HEK293T (cell line): ENCODE measurements at regions not wholly inside any gene's neighbourhood (a gene's known extent, or its start where the extent isn't known, plus 50 kb on each side); places are given as distances from the start of the nearest gene placed in this dataset.

Source experiments
- ELF4 ChIP-seq: fragments of 450-650 bp; IDR thresholded peaks from 2 replicates; pipeline ENCODE4 v1.6.1; 2017; ENCODE audit warnings: antibody characterized with exemption
- FOXK2 ChIP-seq: fragments of 450-650 bp; IDR thresholded peaks from 2 replicates; pipeline ENCODE4 v1.6.1; 2016; ENCODE audit warnings: mild to moderate bottlenecking
- FOXM1 ChIP-seq: fragments of 450-650 bp; IDR thresholded peaks from 2 replicates; pipeline ENCODE4 v1.6.1; 2017; ENCODE audit warnings: mild to moderate bottlenecking, borderline replicate concordance
- L3MBTL2 ChIP-seq: fragments of 450-650 bp; conservative IDR thresholded peaks from 2 replicates; pipeline ENCODE4 v1.6.1; 2016; ENCODE audit warnings: mild to moderate bottlenecking
- LEF1 ChIP-seq: fragments of 450-650 bp; IDR thresholded peaks from 2 replicates; pipeline ENCODE4 v1.6.1; 2017; ENCODE audit warnings: mild to moderate bottlenecking, borderline replicate concordance
- PKNOX1 ChIP-seq: fragments of 450-650 bp; IDR thresholded peaks from 2 replicates; pipeline ENCODE4 v1.6.1; 2016
- SP1 ChIP-seq: fragments of 450-650 bp; IDR thresholded peaks from 2 replicates; pipeline ENCODE4 v1.6.1; 2017
- SUZ12 ChIP-seq: fragments of 450-650 bp; IDR thresholded peaks from 2 replicates; pipeline ENCODE4 v1.6.1; 2016; ENCODE audit warnings: mild to moderate bottlenecking

GRCh38 chr22:22820076-22820475 lies 67.5 kb upstream of the IGLL5 start:
- TF ChIP-seq PKNOX1 (no peak), FOXK2 (no peak), SP1 (no peak), ELF4 (no peak), L3MBTL2 (no peak), SUZ12 (no peak), LEF1 (no peak), FOXM1 (no peak)
